OCI-LY3 (cell line): ENCODE measurements at regions not wholly inside any gene's neighbourhood (a gene's known extent, or its start where the extent isn't known, plus 50 kb on each side); places are given as distances from the start of the nearest gene placed in this dataset.

Experiments
- H2AFZ ChIP-seq: fragments of 200-600, 300-600 bp; shearing (Covaris generic); 2 replicates; pipeline ENCODE4 v1.6.0; 2014; ENCODE audit warnings: antibody characterized with exemption, low read depth, low read length
- H3K27ac ChIP-seq: fragments of 200-600, 300-600 bp; sonication (generic); 2 replicates; pipeline ENCODE4 v1.5.1; 2014; ENCODE audit warnings: mild to moderate bottlenecking, low read length, moderate library complexity, mixed read lengths
- H3K27me3 ChIP-seq: fragments of 200-600, 300-600 bp; sonication (generic); 2 replicates; pipeline ENCODE4 v1.6.1; 2014; ENCODE audit warnings: low read depth, low read length, mixed read lengths
- H3K36me3 ChIP-seq: fragments of 200-600, 300-600 bp; sonication (generic); replicated peaks from 2 replicates; pipeline ENCODE3; 2014; ENCODE audit warnings: low read depth, low read length, mixed read lengths
- H3K4me1 ChIP-seq: fragments of 300-600, 200-600 bp; sonication (generic); 2 replicates; pipeline ENCODE4 v1.6.1; 2014; ENCODE audit warnings: low read length, mixed read lengths
- H3K4me2 ChIP-seq: fragments of 200-600, 300-600 bp; sonication (generic); 2 replicates; pipeline ENCODE4 v1.6.1; 2014; ENCODE audit warnings: low read length, mixed read lengths
- H3K4me3 ChIP-seq: fragments of 300-600, 200-600 bp; sonication (generic); 2 replicates; pipeline ENCODE4 v1.5.1; 2014; ENCODE audit warnings: antibody characterized with exemption, mild to moderate bottlenecking, low read length, moderate library complexity
- H3K79me2 ChIP-seq: fragments of 300-600, 200-600 bp; shearing (Covaris generic); 2 replicates; pipeline ENCODE4 v1.6.1; 2014; ENCODE audit warnings: mild to moderate bottlenecking, low read length, mixed read lengths
- H3K9ac ChIP-seq: fragments of 300-600, 200-600 bp; shearing (Covaris generic); 2 replicates; pipeline ENCODE4 v1.6.0; 2014; ENCODE audit warnings: mild to moderate bottlenecking, low read length, moderate library complexity
- H3K9me3 ChIP-seq: fragments of 200-600, 300-600 bp; shearing (Covaris generic); 2 replicates; pipeline ENCODE4 v1.6.1; 2014; ENCODE audit warnings: low read length, mixed read lengths; ENCODE audit not compliant: insufficient read depth
- H4K20me1 ChIP-seq: fragments of 200-600, 300-600 bp; sonication (generic); 2 replicates; pipeline ENCODE4 v1.6.1; 2016; ENCODE audit warnings: low read length, mixed read lengths; ENCODE audit not compliant: insufficient read depth
- CTCF ChIP-seq: fragments of 200-600, 300-600 bp; sonication (generic); IDR thresholded peaks from 2 replicates; pipeline ENCODE4 v1.5.1; 2014; ENCODE audit warnings: antibody characterized with exemption, low read length, low read depth
- EZH2phosphoT487 ChIP-seq: fragments of 200-600 bp; shearing (Covaris generic); IDR thresholded peaks from 2 replicates; pipeline ENCODE4 v1.6.1; 2018; ENCODE audit warnings: antibody characterized with exemption, mixed run types, low read depth

GRCh38 chr3:178439504-178439903 lies 96.7 kb upstream of the KCNMB2 start:
- H3K27me3 ChIP-seq, result no peaks in the 10 kb centered on the region
- no peak overlapping the region for H3K4me2 ChIP-seq
- no peak for TF ChIP-seq CTCF
- TF ChIP-seq EZH2phosphoT487, result no peak
- H3K4me3 ChIP-seq, result no peak overlapping the region
- peaks cover 4% of the 10 kb centered on the region for H3K4me1 ChIP-seq
- no peak overlapping the region for H3K9ac ChIP-seq
- no peaks in the 10 kb centered on the region for H4K20me1 ChIP-seq
- H3K27ac ChIP-seq, result no peak overlapping the region
- no peaks in the 10 kb centered on the region for H3K36me3 ChIP-seq
- no peaks in the 10 kb centered on the region for H3K79me2 ChIP-seq
- no peaks in the 10 kb centered on the region for H3K9me3 ChIP-seq
- H2AFZ ChIP-seq, result no peak overlapping the region

GRCh38 chr3:178440043-178440442 lies 96.2 kb upstream of the KCNMB2 start:
- H3K4me3 ChIP-seq, result no peak overlapping the region
- no peak overlapping the region for H3K27ac ChIP-seq
- no peak overlapping the region for H3K4me2 ChIP-seq

GRCh38 chr3:178443634-178444033 lies 92.6 kb upstream of the KCNMB2 start:
- Histone ChIP-seq H3K9me3 (no peaks in the 10 kb centered on the region), H3K27me3 (no peaks in the 10 kb centered on the region), H3K4me3 (no peak overlapping the region), H3K9ac (no peak overlapping the region), H3K4me2 (no peak overlapping the region), H3K79me2 (no peaks in the 10 kb centered on the region), H3K27ac (no peak overlapping the region), H3K36me3 (no peaks in the 10 kb centered on the region), H3K4me1 (no peaks in the 10 kb centered on the region), H2AFZ (no peak overlapping the region), H4K20me1 (no peaks in the 10 kb centered on the region)
- TF ChIP-seq CTCF, result 0 out of 2 replicates have a peak, but pooled peaks have one; percentile 17
- TF ChIP-seq EZH2phosphoT487, result no peak

More at GRCh38 chr3:178440043-178440442, 96.2 kb upstream of the KCNMB2 start:
- Histone ChIP-seq H3K4me1 (peaks cover 4% of the 10 kb centered on the region), H3K36me3 (no peaks in the 10 kb centered on the region), H3K79me2 (no peaks in the 10 kb centered on the region), H3K27me3 (no peaks in the 10 kb centered on the region), H4K20me1 (no peaks in the 10 kb centered on the region), H2AFZ (no peak overlapping the region), H3K9me3 (no peaks in the 10 kb centered on the region), H3K9ac (no peak overlapping the region)
- TF ChIP-seq EZH2phosphoT487 (no peak), CTCF (no peak)

- Histone ChIP-seq H3K27me3 (no peaks in the 10 kb centered on the region), H3K4me1 (no peaks in the 10 kb centered on the region), H3K9me3 (no peaks in the 10 kb centered on the region), H3K9ac (no peak overlapping the region), H4K20me1 (no peaks in the 10 kb centered on the region), H3K79me2 (no peaks in the 10 kb centered on the region), H3K4me3 (no peak overlapping the region), H3K27ac (no peak overlapping the region), H2AFZ (no peak overlapping the region), H3K36me3 (no peaks in the 10 kb centered on the region), H3K4me2 (no peak overlapping the region)
- TF ChIP-seq EZH2phosphoT487 (no peak), CTCF (no peak)
Observed at GRCh38 chr3:178445139-178445538, 91.1 kb upstream of the KCNMB2 start.
